GM10248 (cell line): ENCODE measurements at regions not wholly inside any gene's neighbourhood (a gene's known extent, or its start where the extent isn't known, plus 50 kb on each side); places are given as distances from the start of the nearest gene placed in this dataset.

Experiments
- CTCF ChIA-PET: fragments of 300-600 bp; sonication (Branson Sonifier 250); formaldehyde crosslinking; extraction: SDS; loops from one replicate; lab custom pipeline; 2021; ENCODE audit warnings: antibody characterized with exemption; lab: Yijun Ruan, JAX
- POLR2A ChIA-PET: fragments of 350-650 bp; sonication (Branson Sonifier 250); formaldehyde crosslinking; extraction: SDS; loops from one replicate; lab custom pipeline; 2020; ENCODE audit warnings: antibody characterized with exemption; lab: Yijun Ruan, JAX
- DNase-seq: peaks from one replicate; pipeline ENCODE4 v3.0.0; 2012; ENCODE audit errors: extremely low spot score
- TF ChIP-seq, protein P1 (sequence below): IDR thresholded peaks from 2 replicates; pipeline ENCODE4 v1.5.1; 2012; ENCODE audit warnings: mild to moderate bottlenecking, low read depth; ENCODE audit errors: extremely low read depth, missing control alignments, control extremely low read depth

DNA sequence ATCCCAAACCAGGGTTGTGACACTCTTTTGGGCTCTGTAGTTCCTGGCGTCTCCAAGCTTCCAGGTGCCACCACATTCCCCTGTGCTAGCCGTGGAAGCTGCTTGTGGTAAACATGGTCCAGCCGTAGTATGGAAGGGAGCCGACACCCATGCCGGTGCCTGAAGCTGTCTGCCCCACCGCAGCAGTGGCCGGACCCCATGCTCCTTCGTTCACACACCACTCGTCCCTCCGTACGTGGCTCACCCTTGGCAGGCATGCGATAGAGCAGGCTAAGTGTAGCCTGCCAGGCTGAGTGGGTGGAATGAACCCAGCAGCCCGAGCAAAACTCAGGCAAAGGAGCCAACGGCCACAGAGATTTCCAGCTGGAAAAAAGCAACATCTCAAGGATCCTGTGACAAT is 2030.4 kb downstream of the EFNA5 start:
- TF ChIP-seq, protein P1, sequence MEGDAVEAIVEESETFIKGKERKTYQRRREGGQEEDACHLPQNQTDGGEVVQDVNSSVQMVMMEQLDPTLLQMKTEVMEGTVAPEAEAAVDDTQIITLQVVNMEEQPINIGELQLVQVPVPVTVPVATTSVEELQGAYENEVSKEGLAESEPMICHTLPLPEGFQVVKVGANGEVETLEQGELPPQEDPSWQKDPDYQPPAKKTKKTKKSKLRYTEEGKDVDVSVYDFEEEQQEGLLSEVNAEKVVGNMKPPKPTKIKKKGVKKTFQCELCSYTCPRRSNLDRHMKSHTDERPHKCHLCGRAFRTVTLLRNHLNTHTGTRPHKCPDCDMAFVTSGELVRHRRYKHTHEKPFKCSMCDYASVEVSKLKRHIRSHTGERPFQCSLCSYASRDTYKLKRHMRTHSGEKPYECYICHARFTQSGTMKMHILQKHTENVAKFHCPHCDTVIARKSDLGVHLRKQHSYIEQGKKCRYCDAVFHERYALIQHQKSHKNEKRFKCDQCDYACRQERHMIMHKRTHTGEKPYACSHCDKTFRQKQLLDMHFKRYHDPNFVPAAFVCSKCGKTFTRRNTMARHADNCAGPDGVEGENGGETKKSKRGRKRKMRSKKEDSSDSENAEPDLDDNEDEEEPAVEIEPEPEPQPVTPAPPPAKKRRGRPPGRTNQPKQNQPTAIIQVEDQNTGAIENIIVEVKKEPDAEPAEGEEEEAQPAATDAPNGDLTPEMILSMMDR = no peak
- ChIA-PET POLR2A (no interaction called here), CTCF (interaction anchor here (0.8 kb wide), 1 partner anchor 12 kb away, joined by 3 read pairs; no protein-coding TSS in a partner anchor)
- no peak for DNase-seq

DNA sequence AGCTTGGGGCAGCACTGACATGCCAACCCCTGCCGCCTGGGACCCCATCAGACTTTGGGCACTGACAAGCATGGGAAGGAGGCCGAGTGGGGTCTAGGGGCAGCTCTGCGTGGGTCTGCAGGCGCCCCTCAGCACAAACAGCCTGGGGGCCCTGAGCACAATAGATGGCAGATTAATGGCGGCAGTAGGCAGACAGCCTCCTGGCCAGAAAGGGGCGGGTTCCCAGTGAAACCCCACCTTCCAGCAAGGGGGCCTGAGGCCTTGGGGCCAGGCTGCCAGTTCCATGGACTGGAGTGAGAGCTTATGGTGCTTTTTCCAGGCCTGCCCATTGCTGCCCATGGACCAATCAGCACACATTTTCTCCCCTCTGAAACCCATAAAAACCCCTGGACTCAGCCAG is 2031.2 kb downstream of the EFNA5 start:
- CTCF ChIA-PET = interaction anchor here (0.8 kb wide), 1 partner anchor 13 kb away, joined by 3 read pairs; no protein-coding TSS in a partner anchor
- POLR2A ChIA-PET = no interaction called here
- no peak for DNase-seq
- TF ChIP-seq, protein P1 = no peak

DNA sequence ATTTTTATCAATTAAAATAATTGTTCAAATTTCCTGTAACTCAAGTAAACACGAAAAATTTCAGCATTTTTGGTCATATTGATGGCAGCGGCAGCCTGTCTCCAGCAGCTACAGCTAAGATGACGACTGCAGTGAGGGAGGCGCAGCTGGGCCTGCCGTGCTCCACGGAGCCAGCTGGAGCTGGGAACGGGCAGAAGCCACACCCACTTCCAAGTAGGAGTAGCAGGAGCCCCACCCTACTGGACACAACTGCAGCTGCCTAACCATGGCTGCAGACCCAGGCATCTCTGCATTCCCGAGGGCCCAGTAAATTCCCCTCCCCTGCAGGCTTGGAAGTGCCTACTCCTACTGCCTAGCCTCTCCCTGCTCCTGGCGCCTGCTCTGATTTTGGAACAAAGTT is 2031.7 kb downstream of the EFNA5 start:
- CTCF ChIA-PET = interaction anchor here (1.6 kb wide), 1 partner anchor 22 kb away, joined by 5 read pairs; no protein-coding TSS in a partner anchor
- POLR2A ChIA-PET = no interaction called here
- TF ChIP-seq, protein P1 = no peak
- DNase-seq = no peak

DNA sequence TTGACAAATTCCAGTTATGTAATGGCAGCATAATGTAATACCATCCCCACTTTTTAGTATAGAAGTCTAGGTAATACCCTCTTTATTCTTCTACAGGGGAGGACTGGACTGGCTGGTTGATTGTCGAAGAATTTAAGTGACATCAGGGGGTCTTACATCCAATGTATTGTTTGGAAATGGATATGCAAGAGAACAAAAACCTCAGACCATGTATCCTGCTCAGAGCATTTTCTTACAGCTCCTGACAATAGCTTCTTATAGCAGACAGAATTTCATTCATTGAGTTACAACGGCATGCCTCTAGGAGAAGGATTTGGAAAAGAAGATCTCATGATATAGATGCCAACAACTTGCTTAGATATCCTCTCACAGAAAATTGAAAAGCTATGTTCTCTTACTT is 2032.3 kb downstream of the EFNA5 start:
- no peak for DNase-seq
- CTCF ChIA-PET = interaction anchor here (1.6 kb wide), 1 partner anchor 22 kb away, joined by 5 read pairs; no protein-coding TSS in a partner anchor
- POLR2A ChIA-PET = no interaction called here
- TF ChIP-seq, protein P1 = no peak

DNA sequence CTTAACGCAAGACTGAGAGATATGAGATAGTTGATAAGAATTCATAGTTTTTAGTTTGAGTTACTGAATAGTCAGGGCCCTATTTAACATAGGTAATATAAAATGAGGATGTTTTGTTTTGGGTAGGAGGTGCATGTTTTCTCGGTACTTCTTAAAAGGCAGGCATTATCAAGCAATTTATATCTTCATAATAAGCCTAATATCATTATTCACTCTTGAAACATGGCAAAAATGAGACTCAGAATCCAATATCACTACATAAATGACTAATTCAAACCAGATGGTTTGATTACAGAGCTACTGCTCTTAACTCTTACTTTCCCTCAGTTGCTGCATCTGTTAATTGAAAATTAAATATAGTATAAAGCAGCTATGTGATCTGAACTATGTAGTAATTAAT is 2038.7 kb downstream of the EFNA5 start:
- ChIA-PET CTCF (interaction anchor here (1.5 kb wide), 1 partner anchor 13 kb away, joined by 3 read pairs; no protein-coding TSS in a partner anchor), POLR2A (no interaction called here)
- DNase-seq = no peak
- TF ChIP-seq, protein P1 = no peak

DNA sequence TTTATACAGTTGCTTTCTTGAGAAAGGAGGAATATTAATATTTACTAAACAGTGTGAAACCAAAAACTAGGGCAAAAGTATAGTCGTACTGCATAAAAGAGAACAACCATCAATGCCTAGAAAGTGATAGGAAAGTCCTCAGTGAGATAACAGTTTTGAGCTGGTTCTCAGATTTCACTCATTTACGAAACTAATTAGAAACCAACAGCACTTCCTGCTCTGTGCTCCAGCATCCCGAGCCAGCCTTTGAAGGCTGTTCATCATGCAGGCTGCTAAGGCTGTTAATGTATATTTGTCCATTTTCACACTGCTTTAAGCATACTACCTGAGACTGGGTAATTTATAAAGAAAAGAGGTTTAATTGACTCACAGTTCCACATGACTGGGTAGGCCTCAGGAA is 2039.9 kb downstream of the EFNA5 start:
- ChIA-PET CTCF (no interaction called here), POLR2A (no interaction called here)
- TF ChIP-seq, protein P1 = no peak
- DNase-seq = no peak
